PC-9 (cell line): ENCODE measurements at regions not wholly inside any gene's neighbourhood (a gene's known extent, or its start where the extent isn't known, plus 50 kb on each side); places are given as distances from the start of the nearest gene placed in this dataset.

Source experiments
- BruUV-seq: library from RNA; stranded (reverse); fragments of 400-500 nt; replicated peaks from 2 replicates; lab custom pipeline; 2021; lab: Mats Ljungman, UMichigan
- CTCF ChIA-PET: fragments of 300-600 bp; sonication (Branson Sonifier 250); formaldehyde crosslinking; loops from one replicate; lab custom pipeline; 2022; ENCODE audit warnings: antibody characterized with exemption; lab: Charles Lee
- POLR2A ChIA-PET: fragments of 300-600 bp; sonication (Branson Sonifier 250); formaldehyde crosslinking; loops from one replicate; lab custom pipeline; 2022; ENCODE audit warnings: antibody characterized with exemption; ENCODE audit not compliant: unreplicated experiment; lab: Charles Lee
- DNase-seq, 2 experiments: peaks; one replicate each; pipeline versions ENCODE4 v3.0.0 to v3.0.0-alpha.2; 2015 to 2022; ENCODE audit warnings: mixed read lengths in 1 of 2
- H2AFZ ChIP-seq: fragments of 200-600 bp; sonication (generic); 2 replicates; pipeline ENCODE4 v1.8.1; 2017; ENCODE audit warnings: antibody characterized with exemption
- H3F3A ChIP-seq: fragments of 200-600 bp; sonication (generic); 2 replicates; pipeline ENCODE4 v1.8.1; 2017; ENCODE audit warnings: antibody characterized with exemption, mild to moderate bottlenecking, low read depth; ENCODE audit not compliant: insufficient read depth
- H3K27ac ChIP-seq: fragments of 200-600 bp; sonication (generic); 2 replicates; pipeline ENCODE4 v1.6.1; 2016; ENCODE audit warnings: mixed run types
- H3K27me3 ChIP-seq: fragments of 200-600 bp; sonication (generic); 2 replicates; pipeline ENCODE4 v1.6.1; 2016; ENCODE audit warnings: low read depth, mixed run types; ENCODE audit not compliant: insufficient read depth
- H3K36me3 ChIP-seq: fragments of 200-600 bp; sonication (generic); 2 replicates; pipeline ENCODE4 v1.6.1; 2016; ENCODE audit warnings: low read depth, mixed run types
- H3K4me1 ChIP-seq: fragments of 200-600 bp; sonication (generic); replicated peaks from 2 replicates; pipeline ENCODE4 v1.6.1; 2016; ENCODE audit warnings: mixed run types; ENCODE audit not compliant: insufficient read depth
- H3K4me2 ChIP-seq: fragments of 200-600 bp; sonication (generic); 2 replicates; pipeline ENCODE4 v1.6.1; 2017; ENCODE audit warnings: mixed run types
- H3K4me3 ChIP-seq: fragments of 200-600 bp; sonication (generic); 2 replicates; pipeline ENCODE4 v1.6.1; 2016; ENCODE audit warnings: mixed run types
- H3K79me2 ChIP-seq: fragments of 200-600 bp; sonication (generic); 2 replicates; pipeline ENCODE4 v1.6.1; 2017; ENCODE audit warnings: low read depth, mixed run types
- H3K9me2 ChIP-seq: fragments of 200-600 bp; sonication (generic); 2 replicates; pipeline ENCODE4 v1.8.1; 2017; ENCODE audit warnings: mild to moderate bottlenecking; ENCODE audit not compliant: insufficient read depth
- H3K9me3 ChIP-seq: fragments of 200-600 bp; sonication (generic); 2 replicates; pipeline ENCODE4 v1.8.1; 2016; ENCODE audit warnings: low read depth; ENCODE audit not compliant: insufficient read depth
- H4K20me1 ChIP-seq: fragments of 200-600 bp; sonication (generic); 2 replicates; pipeline ENCODE4 v1.8.1; 2017; ENCODE audit not compliant: insufficient read depth
- EZH2 ChIP-seq: fragments of 200-600 bp; sonication (generic); IDR thresholded peaks from 2 replicates; pipeline ENCODE4 v1.8.0; 2017; ENCODE audit warnings: antibody characterized with exemption, low read depth
- intact Hi-C: fragments of 100-400 bp; cut with micrococcal nuclease; formaldehyde crosslinking; loops from one replicate; pipeline ENCODE4 v1.10.0; 2022; ENCODE audit not compliant: unreplicated experiment
- TF ChIP-seq, protein P1 (sequence below): fragments of 200-600 bp; sonication (generic); conservative IDR thresholded peaks from 2 replicates; pipeline ENCODE4 v1.6.1; 2017; ENCODE audit warnings: mixed run types, antibody characterized with exemption, mild to moderate bottlenecking, moderate library complexity

DNA sequence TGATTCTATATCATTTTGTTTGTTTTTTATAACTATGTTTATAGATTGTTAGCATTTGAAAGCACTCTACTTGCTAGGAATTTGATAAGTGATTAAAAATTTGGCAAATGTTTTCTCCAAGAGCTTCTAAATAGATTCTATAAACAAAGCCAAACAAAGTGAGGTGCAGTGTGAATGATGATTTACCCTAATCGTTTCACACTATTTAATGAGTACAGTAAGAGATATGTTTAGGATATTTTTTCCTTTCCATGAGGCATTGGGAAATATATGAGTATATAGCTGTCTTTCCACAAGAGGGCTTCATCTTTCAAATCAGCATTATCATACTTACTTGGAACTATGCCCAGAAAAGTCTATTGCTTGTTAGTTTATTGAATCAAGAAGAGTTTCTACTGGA is 277.0 kb upstream of the BRINP3 start:
- no TSS peak for BruUV-seq
- H3K4me3 ChIP-seq = no peak overlapping the region
- intact Hi-C loops = no loop called here

DNA sequence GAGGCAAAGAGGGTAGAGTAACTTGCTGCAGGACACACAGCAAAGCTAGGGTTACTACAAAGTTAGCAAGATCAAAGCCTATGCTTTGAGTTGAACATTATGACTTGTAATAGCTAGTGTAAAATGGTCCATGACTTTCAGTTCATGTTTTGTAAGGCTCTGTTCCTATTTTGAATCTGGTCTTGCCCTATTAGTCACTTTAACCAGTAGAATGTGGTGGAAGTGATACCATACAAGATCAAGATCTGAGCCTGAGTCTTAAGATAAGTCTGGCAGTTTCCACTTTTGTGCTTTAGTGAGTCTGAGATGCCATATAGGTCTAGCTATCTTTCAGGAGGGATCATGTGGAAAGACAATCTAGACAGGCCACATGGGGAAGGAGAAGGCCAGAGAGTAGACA is 282.1 kb upstream of the BRINP3 start:
- intact Hi-C loops = no loop called here
- H3K79me2 ChIP-seq = no peaks in the 10 kb centered on the region
- no peaks in the 10 kb centered on the region for H3K27me3 ChIP-seq
- no peaks in the 10 kb centered on the region for H3K4me1 ChIP-seq
- DNase-seq = no peak
- TF ChIP-seq, protein P1, sequence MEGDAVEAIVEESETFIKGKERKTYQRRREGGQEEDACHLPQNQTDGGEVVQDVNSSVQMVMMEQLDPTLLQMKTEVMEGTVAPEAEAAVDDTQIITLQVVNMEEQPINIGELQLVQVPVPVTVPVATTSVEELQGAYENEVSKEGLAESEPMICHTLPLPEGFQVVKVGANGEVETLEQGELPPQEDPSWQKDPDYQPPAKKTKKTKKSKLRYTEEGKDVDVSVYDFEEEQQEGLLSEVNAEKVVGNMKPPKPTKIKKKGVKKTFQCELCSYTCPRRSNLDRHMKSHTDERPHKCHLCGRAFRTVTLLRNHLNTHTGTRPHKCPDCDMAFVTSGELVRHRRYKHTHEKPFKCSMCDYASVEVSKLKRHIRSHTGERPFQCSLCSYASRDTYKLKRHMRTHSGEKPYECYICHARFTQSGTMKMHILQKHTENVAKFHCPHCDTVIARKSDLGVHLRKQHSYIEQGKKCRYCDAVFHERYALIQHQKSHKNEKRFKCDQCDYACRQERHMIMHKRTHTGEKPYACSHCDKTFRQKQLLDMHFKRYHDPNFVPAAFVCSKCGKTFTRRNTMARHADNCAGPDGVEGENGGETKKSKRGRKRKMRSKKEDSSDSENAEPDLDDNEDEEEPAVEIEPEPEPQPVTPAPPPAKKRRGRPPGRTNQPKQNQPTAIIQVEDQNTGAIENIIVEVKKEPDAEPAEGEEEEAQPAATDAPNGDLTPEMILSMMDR = no peak
- TF ChIP-seq EZH2 = no peak
- H3K4me2 ChIP-seq = no peak overlapping the region
- CTCF ChIA-PET = no interaction called here
- no peak overlapping the region for H2AFZ ChIP-seq
- H3F3A ChIP-seq = no peaks in the 10 kb centered on the region; the same call in 1 of the 2 replicates
- H3K27ac ChIP-seq = no peak overlapping the region
- no peaks in the 10 kb centered on the region for H4K20me1 ChIP-seq
- no TSS peak for BruUV-seq
- POLR2A ChIA-PET = interaction anchor here (0.6 kb wide), 1 partner anchor 1066 kb away, joined by 3 read pairs; no protein-coding TSS in a partner anchor
- H3K4me3 ChIP-seq = no peak overlapping the region
- no peaks in the 10 kb centered on the region for H3K36me3 ChIP-seq
- no peaks in the 10 kb centered on the region for H3K9me3 ChIP-seq
- H3K9me2 ChIP-seq = no peaks in the 10 kb centered on the region

More for the DNA sequence above, 277.0 kb upstream of the BRINP3 start:
- Histone ChIP-seq H3K9me3 (no peaks in the 10 kb centered on the region), H3K4me2 (no peak overlapping the region), H3K36me3 (no peaks in the 10 kb centered on the region), H3K27me3 (no peaks in the 10 kb centered on the region), H3F3A (no peaks in the 10 kb centered on the region), H2AFZ (no peak overlapping the region), H3K4me1 (no peaks in the 10 kb centered on the region), H3K79me2 (no peaks in the 10 kb centered on the region), H3K27ac (no peak overlapping the region), H3K9me2 (no peaks in the 10 kb centered on the region), H4K20me1 (no peaks in the 10 kb centered on the region)
- POLR2A ChIA-PET = no interaction called here
- CTCF ChIA-PET = no interaction called here
- DNase-seq = no peak
- no peak for TF ChIP-seq EZH2
- TF ChIP-seq, protein P1 = no peak

- Histone ChIP-seq H3K4me1 (no peaks in the 10 kb centered on the region), H3K4me2 (no peak overlapping the region), H3F3A (no peaks in the 10 kb centered on the region; the same call in 1 of the 2 replicates), H3K9me3 (no peaks in the 10 kb centered on the region), H3K4me3 (no peak overlapping the region), H3K79me2 (no peaks in the 10 kb centered on the region), H3K27ac (no peak overlapping the region), H2AFZ (no peak overlapping the region), H3K27me3 (no peaks in the 10 kb centered on the region), H3K9me2 (no peaks in the 10 kb centered on the region), H4K20me1 (no peaks in the 10 kb centered on the region), H3K36me3 (no peaks in the 10 kb centered on the region)
- intact Hi-C loops = no loop called here
- no peak for DNase-seq
- no peak for TF ChIP-seq EZH2
- TF ChIP-seq, protein P1 = no peak
- BruUV-seq = no TSS peak
- POLR2A ChIA-PET = no interaction called here
- CTCF ChIA-PET = no interaction called here
These were observed 284.7 kb upstream of the BRINP3 start for GRCh38 chr1:190762325-190762724.
